HEK293T (cell line): ENCODE measurements at regions not wholly inside any gene's neighbourhood (a gene's known extent, or its start where the extent isn't known, plus 50 kb on each side); places are given as distances from the start of the nearest gene placed in this dataset.

Experiments
- ARNT ChIP-seq: fragments of 450-650 bp; IDR thresholded peaks from 2 replicates; pipeline ENCODE4 v1.6.1; 2017; ENCODE audit warnings: mild to moderate bottlenecking
- BHLHE40 ChIP-seq: fragments of 450-650 bp; IDR thresholded peaks from 2 replicates; pipeline ENCODE4 v1.6.1; 2016; ENCODE audit warnings: mild to moderate bottlenecking, moderate library complexity, borderline replicate concordance
- CTBP1 ChIP-seq: fragments of 450-650 bp; IDR thresholded peaks from 2 replicates; pipeline ENCODE4 v1.6.1; 2016; ENCODE audit warnings: borderline replicate concordance
- ELF4 ChIP-seq: fragments of 450-650 bp; IDR thresholded peaks from 2 replicates; pipeline ENCODE4 v1.6.1; 2017; ENCODE audit warnings: antibody characterized with exemption
- FOXA1 ChIP-seq: fragments of 450-650 bp; IDR thresholded peaks from 2 replicates; pipeline ENCODE4 v1.6.1; 2016; ENCODE audit warnings: mild to moderate bottlenecking
- FOXK2 ChIP-seq: fragments of 450-650 bp; IDR thresholded peaks from 2 replicates; pipeline ENCODE4 v1.6.1; 2016; ENCODE audit warnings: mild to moderate bottlenecking
- FOXM1 ChIP-seq: fragments of 450-650 bp; IDR thresholded peaks from 2 replicates; pipeline ENCODE4 v1.6.1; 2017; ENCODE audit warnings: mild to moderate bottlenecking, borderline replicate concordance
- HDGF ChIP-seq: fragments of 450-650 bp; IDR thresholded peaks from 2 replicates; pipeline ENCODE4 v1.6.1; 2017; ENCODE audit warnings: antibody characterized with exemption, borderline replicate concordance
- L3MBTL2 ChIP-seq: fragments of 450-650 bp; conservative IDR thresholded peaks from 2 replicates; pipeline ENCODE4 v1.6.1; 2016; ENCODE audit warnings: mild to moderate bottlenecking
- NFRKB ChIP-seq: fragments of 450-650 bp; IDR thresholded peaks from 2 replicates; pipeline ENCODE4 v1.6.1; 2016; ENCODE audit warnings: mild to moderate bottlenecking, moderate library complexity
- SP1 ChIP-seq: fragments of 450-650 bp; IDR thresholded peaks from 2 replicates; pipeline ENCODE4 v1.6.1; 2017
- SUZ12 ChIP-seq: fragments of 450-650 bp; IDR thresholded peaks from 2 replicates; pipeline ENCODE4 v1.6.1; 2016; ENCODE audit warnings: mild to moderate bottlenecking
- TARDBP ChIP-seq: fragments of 450-650 bp; IDR thresholded peaks from 2 replicates; pipeline ENCODE4 v1.6.1; 2016
- ZNF384 ChIP-seq: fragments of 450-650 bp; IDR thresholded peaks from 2 replicates; pipeline ENCODE4 v1.6.1; 2016

GRCh38 chr4:77437079-77437478 lies 168.5 kb upstream of the CXCL13 start:
- no peak for TF ChIP-seq CTBP1
- TF ChIP-seq NFRKB: no peak
- TF ChIP-seq ELF4: no peak
- no peak for TF ChIP-seq FOXA1
- TF ChIP-seq HDGF: no peak
- no peak for TF ChIP-seq SP1
- TF ChIP-seq TARDBP: no peak
- TF ChIP-seq ZNF384: no peak
- no peak for TF ChIP-seq BHLHE40
- no peak for TF ChIP-seq FOXM1
- no peak for TF ChIP-seq FOXK2
- TF ChIP-seq L3MBTL2: no peak
- TF ChIP-seq SUZ12: no peak
- no peak for TF ChIP-seq ARNT
